ENCODE measurements at regions not wholly inside any gene's neighbourhood (a gene's known extent, or its start where the extent isn't known, plus 50 kb on each side); places are given as distances from the start of the nearest gene placed in this dataset.
"Not testable (repeated sequence)": the region's sequence is repeated elsewhere in the genome, so short reads cannot be mapped to it uniquely, and the experiment has no call there.

DNA sequence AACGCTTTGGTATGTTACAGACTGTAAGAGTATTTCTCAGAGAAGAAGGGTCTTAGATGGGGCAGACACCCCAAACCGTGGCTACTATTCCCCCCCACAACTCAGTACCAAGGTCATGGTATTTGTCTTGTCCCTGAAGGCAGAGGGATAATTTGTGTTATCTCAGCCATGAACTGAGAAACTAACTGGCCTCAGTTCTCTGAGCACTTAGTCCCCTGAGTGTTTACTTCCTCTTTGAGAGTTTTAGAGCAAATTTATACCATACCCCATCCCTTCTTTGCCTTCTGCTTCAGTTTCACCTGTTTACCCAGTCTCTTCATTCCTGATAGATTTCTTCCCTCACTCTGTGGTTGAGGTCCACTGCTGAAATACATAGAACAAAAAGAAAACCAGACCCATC lies 183.9 kb downstream of the LRRC70 start:
- TF ChIP-seq, protein P1, sequence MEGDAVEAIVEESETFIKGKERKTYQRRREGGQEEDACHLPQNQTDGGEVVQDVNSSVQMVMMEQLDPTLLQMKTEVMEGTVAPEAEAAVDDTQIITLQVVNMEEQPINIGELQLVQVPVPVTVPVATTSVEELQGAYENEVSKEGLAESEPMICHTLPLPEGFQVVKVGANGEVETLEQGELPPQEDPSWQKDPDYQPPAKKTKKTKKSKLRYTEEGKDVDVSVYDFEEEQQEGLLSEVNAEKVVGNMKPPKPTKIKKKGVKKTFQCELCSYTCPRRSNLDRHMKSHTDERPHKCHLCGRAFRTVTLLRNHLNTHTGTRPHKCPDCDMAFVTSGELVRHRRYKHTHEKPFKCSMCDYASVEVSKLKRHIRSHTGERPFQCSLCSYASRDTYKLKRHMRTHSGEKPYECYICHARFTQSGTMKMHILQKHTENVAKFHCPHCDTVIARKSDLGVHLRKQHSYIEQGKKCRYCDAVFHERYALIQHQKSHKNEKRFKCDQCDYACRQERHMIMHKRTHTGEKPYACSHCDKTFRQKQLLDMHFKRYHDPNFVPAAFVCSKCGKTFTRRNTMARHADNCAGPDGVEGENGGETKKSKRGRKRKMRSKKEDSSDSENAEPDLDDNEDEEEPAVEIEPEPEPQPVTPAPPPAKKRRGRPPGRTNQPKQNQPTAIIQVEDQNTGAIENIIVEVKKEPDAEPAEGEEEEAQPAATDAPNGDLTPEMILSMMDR (IDR thresholded peaks at IDR 0.05; ENCODE audit: low read depth, low read length) = no peak
- no peak overlapping the region for H3K4me3 ChIP-seq (ENCODE audit: low read depth, low read length)
- in situ Hi-C loops (cut with HindIII; ENCODE audit: low sequenced_read_pairs) = no loop called here
- no peak for DNase-seq (ENCODE audit: low read depth, low spot score)

DNA sequence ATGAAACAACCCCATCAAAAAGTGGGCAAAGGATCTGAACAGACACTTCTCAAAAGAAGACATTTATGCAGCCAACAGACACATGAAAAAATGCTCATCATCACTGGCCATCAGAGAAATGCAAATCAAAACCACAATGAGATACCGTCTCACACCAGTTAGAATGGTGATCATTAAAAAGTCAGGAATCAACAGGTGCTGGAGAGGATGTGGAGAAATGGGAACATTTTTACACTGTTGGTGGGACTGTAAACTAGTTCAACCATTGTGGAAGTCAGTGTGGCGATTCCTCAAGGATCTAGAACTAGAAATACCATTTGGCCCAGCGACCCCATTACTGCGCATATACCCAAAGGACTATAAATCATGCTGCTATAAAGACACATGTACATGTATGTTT lies 179.1 kb downstream of the LRRC70 start:
- DNase-seq (ENCODE audit: low read depth, low spot score); in situ Hi-C loops (cut with HindIII; ENCODE audit: low sequenced_read_pairs); H3K4me3 ChIP-seq (ENCODE audit: low read depth, low read length): not testable (repeated sequence)

DNA sequence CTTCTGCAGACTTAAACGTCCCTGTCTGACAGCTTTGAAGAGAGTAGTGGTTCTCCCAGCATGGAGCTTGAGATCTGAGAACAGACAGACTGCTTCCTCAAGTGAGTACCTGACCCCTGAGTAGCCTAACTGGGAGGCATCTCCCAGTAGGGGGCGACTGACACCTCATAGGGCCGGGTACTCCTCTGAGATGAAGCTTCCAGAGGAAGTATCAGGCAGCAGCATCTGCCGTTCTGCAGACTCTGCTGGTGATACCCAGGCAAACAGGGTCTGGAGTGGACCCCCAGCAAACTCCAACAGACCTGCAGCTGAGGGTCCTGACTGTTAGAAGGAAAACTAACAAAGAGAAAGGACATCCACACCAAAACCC lies 174.4 kb downstream of the LRRC70 start:
- in situ Hi-C loops (cut with HindIII; ENCODE audit: low sequenced_read_pairs); DNase-seq (ENCODE audit: low read depth, low spot score); H3K4me3 ChIP-seq (ENCODE audit: low read depth, low read length): not testable (repeated sequence)

DNA sequence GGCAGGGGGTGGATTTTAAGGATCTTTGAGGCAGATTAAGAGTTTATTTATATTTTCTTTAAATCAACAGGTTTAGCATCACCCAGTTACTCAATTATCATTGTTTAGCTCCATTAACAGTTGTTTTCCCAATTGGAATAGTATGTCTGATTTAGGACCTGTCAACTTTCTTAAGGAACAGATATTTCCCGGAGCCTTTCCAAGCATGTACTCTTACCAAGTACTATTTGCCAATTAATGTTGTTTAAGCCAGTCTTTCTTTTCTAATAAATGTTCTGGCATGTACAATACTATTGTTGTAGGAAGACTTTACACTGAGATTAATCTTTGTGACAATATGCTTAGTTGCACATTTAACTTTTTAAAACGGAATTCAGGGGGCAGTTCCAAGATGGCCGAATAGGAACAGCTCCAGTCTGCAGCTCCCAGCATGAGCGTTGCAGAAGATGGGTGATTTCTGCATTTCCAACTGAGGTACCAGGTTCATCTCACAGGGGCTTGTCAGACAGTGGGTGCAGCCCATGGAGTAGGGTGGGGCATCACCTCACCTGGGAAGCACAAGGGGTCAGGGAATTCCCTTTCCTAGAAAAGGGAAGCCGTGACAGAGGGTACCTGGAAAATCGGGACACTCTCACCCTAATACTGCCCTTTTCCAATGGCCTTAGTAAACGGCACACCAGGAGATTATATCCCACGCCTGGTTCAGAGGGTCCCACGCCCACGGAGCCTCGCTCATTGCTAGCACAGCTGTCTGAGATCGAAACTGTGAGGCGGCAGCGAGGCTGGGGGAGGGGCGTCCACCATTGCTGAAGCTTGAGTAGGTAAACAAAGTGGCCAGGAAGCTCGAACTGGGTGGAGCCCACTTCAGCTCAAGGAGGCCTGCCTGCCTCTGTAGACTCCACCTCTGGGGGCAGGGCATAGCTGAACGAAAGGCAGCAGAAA lies 173.7 kb downstream of the LRRC70 start:
- H3K4me3 ChIP-seq (ENCODE audit: low read depth, low read length); in situ Hi-C loops (cut with HindIII; ENCODE audit: low sequenced_read_pairs); DNase-seq (ENCODE audit: low read depth, low spot score): not testable (repeated sequence)

DNA sequence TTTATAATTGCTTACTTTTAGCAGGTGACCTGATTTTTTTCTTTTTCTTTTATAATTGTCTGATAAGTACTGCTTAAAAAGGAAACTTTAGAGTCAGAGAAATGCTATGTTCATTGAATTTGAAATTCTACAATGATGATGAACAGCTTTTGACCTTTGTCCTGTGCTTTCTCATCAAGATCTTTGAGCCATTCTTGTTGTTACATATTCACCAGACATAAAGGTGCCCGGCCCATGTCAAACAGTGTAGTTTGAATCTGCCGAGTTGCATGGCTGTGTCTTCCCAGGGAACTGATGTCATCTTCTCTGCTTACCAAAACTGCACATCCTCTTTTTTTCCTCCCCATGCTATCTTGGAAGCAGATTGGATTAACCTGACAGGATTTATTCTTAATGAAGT lies 163.6 kb downstream of the LRRC70 start:
- DNase-seq (ENCODE audit: low read depth, low spot score) = no peak
- no peak overlapping the region for H3K4me3 ChIP-seq (ENCODE audit: low read depth, low read length)
- in situ Hi-C loops (cut with HindIII; ENCODE audit: low sequenced_read_pairs) = no loop called here
- TF ChIP-seq, protein P1 (IDR thresholded peaks at IDR 0.05; ENCODE audit: low read depth, low read length) = no peak

DNA sequence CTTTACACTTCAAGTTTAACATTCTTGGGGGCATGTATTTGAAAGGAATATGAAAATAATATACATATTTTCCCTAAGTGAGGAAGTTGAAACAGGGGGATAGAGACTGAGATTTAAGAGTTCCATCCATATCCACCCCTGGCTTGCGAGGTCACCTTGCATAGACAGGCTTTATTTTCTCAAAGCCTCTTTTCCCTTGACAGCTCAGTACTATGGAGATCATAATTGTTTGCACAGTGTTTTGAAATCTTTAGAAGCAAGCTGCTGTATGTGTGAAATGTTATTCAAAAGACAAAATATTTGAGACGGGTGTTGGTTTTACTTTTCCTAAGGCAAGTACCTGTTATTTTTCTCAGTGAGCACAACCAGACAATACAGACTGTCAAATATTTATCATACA lies 163.1 kb downstream of the LRRC70 start:
- in situ Hi-C loops (cut with HindIII; ENCODE audit: low sequenced_read_pairs) = no loop called here
- no peak for DNase-seq (ENCODE audit: low read depth, low spot score)
- H3K4me3 ChIP-seq (ENCODE audit: low read depth, low read length) = no peak overlapping the region
- TF ChIP-seq, protein P1 (IDR thresholded peaks at IDR 0.05; ENCODE audit: low read depth, low read length) = no peak

DNA sequence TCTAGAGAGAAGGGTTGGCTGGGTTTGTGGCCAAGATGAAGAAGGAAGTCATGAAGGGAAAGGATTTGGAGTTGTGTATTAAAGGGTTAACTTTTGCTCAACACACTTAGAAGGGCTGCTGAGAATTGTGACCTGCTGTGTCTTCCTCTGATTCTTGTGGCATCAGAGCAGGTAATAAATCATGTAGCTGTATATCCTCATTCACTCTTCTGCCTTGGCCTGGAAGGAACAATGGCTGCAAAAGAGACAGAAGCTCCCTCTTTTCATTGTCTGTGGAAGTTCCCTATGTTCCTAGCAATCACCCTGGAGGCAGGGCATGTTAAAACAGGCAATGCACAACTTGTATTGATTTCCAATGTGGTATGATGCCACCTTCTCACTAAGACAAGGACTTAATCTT lies 159.1 kb downstream of the LRRC70 start:
- TF ChIP-seq, protein P1 (IDR thresholded peaks at IDR 0.05; ENCODE audit: low read depth, low read length) = no peak
- no peak for DNase-seq (ENCODE audit: low read depth, low spot score)
- in situ Hi-C loops (cut with HindIII; ENCODE audit: low sequenced_read_pairs) = no loop called here
- H3K4me3 ChIP-seq (ENCODE audit: low read depth, low read length) = no peak overlapping the region

DNA sequence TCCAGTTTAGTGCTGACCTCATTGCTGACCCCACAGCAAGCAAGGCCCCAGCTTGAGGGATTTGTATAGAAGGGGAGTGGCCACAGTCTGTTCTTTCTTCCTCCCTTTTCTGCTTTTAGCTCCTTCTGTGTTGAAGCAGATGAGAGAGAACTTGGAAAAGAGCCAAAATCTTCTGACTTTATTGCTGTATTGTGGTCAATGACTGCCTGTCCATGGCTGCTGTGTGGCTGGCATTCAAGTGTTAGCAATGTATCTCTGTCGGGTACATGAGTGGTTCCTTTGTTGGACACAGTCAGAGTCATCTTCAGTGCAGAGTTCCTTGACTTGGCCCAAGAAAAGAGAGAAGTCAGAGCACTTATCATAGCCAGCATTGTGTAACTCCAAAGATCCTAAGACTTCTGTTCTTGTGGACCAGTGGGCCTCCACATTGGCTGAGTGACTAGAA lies 154.1 kb downstream of the LRRC70 start:
- DNase-seq (ENCODE audit: low read depth, low spot score) = peak; percentile 4
- in situ Hi-C loops (cut with HindIII; ENCODE audit: low sequenced_read_pairs) = no loop called here
- TF ChIP-seq, protein P1 (IDR thresholded peaks at IDR 0.05; ENCODE audit: low read depth, low read length) = no peak
- no peak overlapping the region for H3K4me3 ChIP-seq (ENCODE audit: low read depth, low read length)

Measured in astrocyte of the spinal cord (primary cell).